ENCODE measurements at regions not wholly inside any gene's neighbourhood (a gene's known extent, or its start where the extent isn't known, plus 50 kb on each side); places are given as distances from the start of the nearest gene placed in this dataset.

- H3K4me2 ChIP-seq (replicated peaks; ENCODE audit: extremely low read depth, low read length, poor library complexity, severe bottlenecking), result no peak overlapping the region
- no peak overlapping the region for H3K27ac ChIP-seq (ENCODE audit: low read depth in 1 of 2, low read length in 2 of 2)
- Mint-ChIP-seq H3K27ac (no peak overlapping the region), H3K9me3 (no peaks in the 10 kb centered on the region), H3K4me1 (no peaks in the 10 kb centered on the region), H3K4me3 (no peak overlapping the region), H3K27me3 (ENCODE audit: low read depth in 3 of 3) (peaks cover 5 to 11% (median 10%) of the 10 kb centered on the region in 3 donors), H3K36me3 (no peaks in the 10 kb centered on the region)
- intact Hi-C loops (cut with micrococcal nuclease), result no loop called here
- H4K20me1 ChIP-seq (ENCODE audit: insufficient read depth, low read length), result no peaks in the 10 kb centered on the region
- H3K79me2 ChIP-seq (ENCODE audit: insufficient read depth, low read length), result no peaks in the 10 kb centered on the region
- H3K36me3 ChIP-seq (replicated peaks in 1 of 2; ENCODE audit: control insufficient read depth in 1 of 2, insufficient read depth in 2 of 2, low read length in 2 of 2), result no peaks in the 10 kb centered on the region
- H3K4me3 ChIP-seq (replicated peaks in 1 of 3; ENCODE audit: low read depth in 2 of 3, low read length in 3 of 3), result no peak overlapping the region
- no peaks in the 10 kb centered on the region for H3K9me3 ChIP-seq (replicated peaks in 1 of 2; ENCODE audit: control insufficient read depth in 1 of 2, insufficient read depth in 1 of 2, low read length in 2 of 2)
- WGBS (ENCODE audit: insufficient coverage), result no CpG with 5 or more reads among the region's 1 CpG
- TF ChIP-seq CTCF (IDR thresholded peaks at IDR 0.05), result no peak
- H2AFZ ChIP-seq (ENCODE audit: insufficient read depth, low read depth, low read length, poor library complexity, severe bottlenecking), result no peak overlapping the region
- no peak overlapping the region for H3K9ac ChIP-seq (ENCODE audit: insufficient read depth, low read length, poor library complexity, severe bottlenecking)
- H3K27me3 ChIP-seq (ENCODE audit: control insufficient read depth in 2 of 2, insufficient read depth in 2 of 2, low read length in 2 of 2), result no peaks in the 10 kb centered on the region
- no peak for DNase-seq
- no peaks in the 10 kb centered on the region for H3K4me1 ChIP-seq (ENCODE audit: control insufficient read depth in 1 of 2, insufficient read depth in 2 of 2, low read length in 2 of 2)
Observed at GRCh38 chr11:116698080-116698479, 74.7 kb downstream of the BUD13 start.

GRCh38 chr11:116697639-116698038, 75.1 kb downstream of the BUD13 start:
- Histone ChIP-seq H3K27me3 (ENCODE audit: control insufficient read depth in 2 of 2, insufficient read depth in 2 of 2, low read length in 2 of 2) (no peaks in the 10 kb centered on the region), H3K9ac (ENCODE audit: insufficient read depth, low read length, poor library complexity, severe bottlenecking) (no peak overlapping the region), H3K4me3 (replicated peaks in 1 of 3; ENCODE audit: low read depth in 2 of 3, low read length in 3 of 3) (no peak overlapping the region), H3K4me1 (ENCODE audit: control insufficient read depth in 1 of 2, insufficient read depth in 2 of 2, low read length in 2 of 2) (no peaks in the 10 kb centered on the region), H4K20me1 (ENCODE audit: insufficient read depth, low read length) (no peaks in the 10 kb centered on the region), H3K36me3 (replicated peaks in 1 of 2; ENCODE audit: control insufficient read depth in 1 of 2, insufficient read depth in 2 of 2, low read length in 2 of 2) (no peaks in the 10 kb centered on the region), H2AFZ (ENCODE audit: insufficient read depth, low read depth, low read length, poor library complexity, severe bottlenecking) (no peak overlapping the region), H3K79me2 (ENCODE audit: insufficient read depth, low read length) (no peaks in the 10 kb centered on the region), H3K9me3 (replicated peaks in 1 of 2; ENCODE audit: control insufficient read depth in 1 of 2, insufficient read depth in 1 of 2, low read length in 2 of 2) (no peaks in the 10 kb centered on the region), H3K27ac (ENCODE audit: low read depth in 1 of 2, low read length in 2 of 2) (no peak overlapping the region), H3K4me2 (replicated peaks; ENCODE audit: extremely low read depth, low read length, poor library complexity, severe bottlenecking) (no peak overlapping the region)
- Mint-ChIP-seq H3K36me3 (no peaks in the 10 kb centered on the region), H3K4me3 (no peak overlapping the region), H3K4me1 (no peaks in the 10 kb centered on the region), H3K27ac (no peak overlapping the region), H3K9me3 (no peaks in the 10 kb centered on the region), H3K27me3 (ENCODE audit: low read depth in 3 of 3) (peaks cover 5 to 11% (median 7%) of the 10 kb centered on the region in 3 donors)
- DNase-seq, result no peak
- no peak for TF ChIP-seq CTCF (IDR thresholded peaks at IDR 0.05)
- 73% methylated on average over 6 of the region's 7 CpGs for WGBS (ENCODE audit: insufficient coverage)
- intact Hi-C loops (cut with micrococcal nuclease), result no loop called here

Measured in CD14-positive monocyte (primary cell).